DMS114 treated with DMSO at 0.1 percent for 48 hours (cell line): ENCODE measurements at regions not wholly inside any gene's neighbourhood (a gene's known extent, or its start where the extent isn't known, plus 50 kb on each side); places are given as distances from the start of the nearest gene placed in this dataset.
"Not testable (repeated sequence)": the region's sequence is repeated elsewhere in the genome, so short reads cannot be mapped to it uniquely, and the experiment has no call there.

Source experiments
- DNase-seq: peaks from one replicate; lab custom pipeline; 2025; ENCODE audit not compliant: unreplicated experiment; lab: John Stamatoyannopoulos, UW

DNA sequence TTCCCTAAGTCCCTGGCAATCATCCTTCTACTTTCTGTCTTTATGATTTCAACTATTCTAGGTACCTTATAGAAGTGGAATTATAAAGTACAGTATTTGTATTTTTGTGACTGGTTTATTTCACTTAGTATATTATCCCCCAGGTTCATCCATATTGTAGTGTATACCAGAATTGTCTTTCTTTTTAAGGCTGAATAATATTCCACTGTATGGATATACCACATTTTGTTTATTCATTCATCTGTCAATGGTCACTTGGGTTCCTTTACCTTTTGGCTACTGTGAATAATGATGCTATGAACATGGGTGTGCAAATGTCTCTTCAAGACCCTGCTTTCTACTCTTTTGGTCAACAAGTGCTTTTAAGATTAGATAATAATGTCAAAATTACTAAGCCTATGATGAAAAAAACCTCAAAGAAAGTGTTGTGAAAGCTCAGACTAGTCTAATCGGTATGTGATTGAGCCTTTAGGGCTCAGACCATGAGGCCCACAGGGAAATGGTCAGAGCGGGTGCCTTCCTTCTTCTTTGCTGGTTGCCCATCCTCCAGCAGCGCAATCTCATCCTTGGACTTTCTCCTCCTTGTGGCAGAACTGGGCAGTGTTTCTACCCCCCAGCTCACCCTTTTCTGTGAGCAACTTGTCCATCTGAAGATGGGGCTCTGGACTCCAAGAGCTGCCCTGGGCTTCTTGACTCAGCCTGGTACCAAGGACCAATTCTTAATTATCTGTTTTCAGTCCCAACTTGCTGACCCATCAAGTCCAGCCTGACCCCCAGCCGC, 105.4 kb downstream of the TTC8 start:
- no peak for DNase-seq

DNA sequence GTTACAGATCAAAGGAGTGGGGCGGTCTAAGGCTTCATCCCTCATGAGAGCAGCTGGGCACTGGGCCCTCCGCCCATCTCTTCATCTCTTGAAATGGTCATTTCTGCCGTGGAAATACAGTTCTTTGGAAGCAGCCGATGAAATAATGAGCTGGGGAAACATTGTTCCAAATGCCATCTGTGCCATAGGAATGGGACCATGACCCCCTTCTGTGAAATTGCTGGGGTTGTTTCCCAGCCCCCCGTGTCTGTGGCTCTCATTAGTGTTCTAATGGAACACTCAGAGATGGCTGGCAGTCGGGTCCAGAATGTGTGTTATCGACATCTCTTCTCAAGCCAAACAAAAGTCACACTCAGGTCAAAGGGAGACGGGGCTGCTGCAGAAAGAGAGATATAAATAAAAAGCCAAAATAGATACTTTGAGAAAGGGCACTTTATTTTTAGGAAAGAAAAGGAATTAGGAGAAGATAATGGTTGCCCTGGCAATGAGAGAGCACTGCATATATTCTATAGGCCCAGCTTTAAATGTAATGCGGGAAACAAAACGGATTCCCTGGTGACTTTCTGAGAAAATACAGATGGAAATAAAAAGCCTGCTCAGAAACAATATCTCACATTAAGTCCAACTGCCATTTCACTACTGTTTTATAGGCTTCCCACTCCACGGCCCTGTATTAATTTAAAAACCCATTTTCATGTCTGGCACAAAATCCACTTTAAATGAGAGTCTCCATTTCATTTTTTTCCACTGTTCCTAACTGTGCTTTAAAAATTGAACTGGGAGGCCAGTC, 107.1 kb downstream of the TTC8 start:
- no peak for DNase-seq

DNA sequence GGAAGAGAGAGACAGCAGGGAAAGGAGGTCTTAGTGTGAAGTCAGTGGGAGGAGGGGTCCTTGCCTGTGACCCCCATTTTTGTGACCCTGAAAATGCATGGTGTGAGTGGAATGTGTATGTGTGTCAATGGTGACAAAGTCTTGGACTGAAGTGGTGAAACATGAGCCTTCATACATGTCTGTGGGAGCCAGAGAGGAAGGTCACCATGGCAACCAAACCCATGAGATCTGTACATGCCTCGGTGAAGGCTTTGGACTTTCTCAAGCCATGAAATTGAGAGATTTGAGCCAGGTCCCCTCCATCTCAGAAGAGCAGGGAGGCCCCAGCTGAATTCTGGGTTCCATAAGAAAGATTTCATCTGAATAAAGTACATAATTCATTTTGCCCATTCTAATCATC, 108.7 kb downstream of the TTC8 start:
- DNase-seq: no peak

DNA sequence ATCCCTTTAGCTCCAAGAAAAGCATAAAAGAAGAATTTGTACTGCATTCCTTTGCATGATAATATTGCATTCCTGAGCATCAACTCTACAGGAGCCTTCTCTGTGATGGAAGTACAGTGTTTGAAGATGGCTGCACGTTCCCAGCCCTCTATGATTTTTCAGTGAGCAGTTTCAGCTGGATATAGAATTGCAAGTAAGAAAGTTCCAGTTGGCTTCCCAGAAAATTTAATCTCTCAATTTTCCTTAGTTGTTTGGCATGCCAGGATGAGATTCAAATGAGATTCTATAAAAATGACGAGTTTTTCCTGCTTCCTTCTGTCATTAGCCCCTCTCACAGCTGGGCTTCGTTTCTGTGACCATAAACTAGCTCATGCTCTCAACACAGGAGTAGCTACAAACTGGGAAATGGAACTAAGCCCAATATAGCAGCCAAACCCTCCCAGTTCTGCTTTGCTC, 109.9 kb downstream of the TTC8 start:
- no peak for DNase-seq

DNA sequence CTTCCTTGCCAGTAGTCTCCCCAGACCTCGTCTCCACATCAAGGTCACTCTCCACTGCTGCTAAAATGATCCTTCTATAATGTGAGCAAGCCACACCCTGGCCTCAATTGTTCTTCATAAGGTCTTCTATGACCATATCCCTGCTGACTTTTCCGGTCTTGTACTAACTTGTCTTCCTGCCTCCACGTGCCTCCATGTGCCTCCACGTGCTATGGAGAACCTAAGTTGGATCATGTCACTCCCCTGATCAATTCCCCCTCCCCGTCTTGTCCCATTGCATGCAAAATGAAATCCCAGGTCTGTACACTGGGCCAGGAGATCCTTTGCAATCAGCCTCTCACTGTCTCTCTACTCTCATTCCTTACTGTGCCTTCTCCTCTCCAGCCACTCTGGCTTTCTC, 110.6 kb downstream of the TTC8 start:
- no peak for DNase-seq

DNA sequence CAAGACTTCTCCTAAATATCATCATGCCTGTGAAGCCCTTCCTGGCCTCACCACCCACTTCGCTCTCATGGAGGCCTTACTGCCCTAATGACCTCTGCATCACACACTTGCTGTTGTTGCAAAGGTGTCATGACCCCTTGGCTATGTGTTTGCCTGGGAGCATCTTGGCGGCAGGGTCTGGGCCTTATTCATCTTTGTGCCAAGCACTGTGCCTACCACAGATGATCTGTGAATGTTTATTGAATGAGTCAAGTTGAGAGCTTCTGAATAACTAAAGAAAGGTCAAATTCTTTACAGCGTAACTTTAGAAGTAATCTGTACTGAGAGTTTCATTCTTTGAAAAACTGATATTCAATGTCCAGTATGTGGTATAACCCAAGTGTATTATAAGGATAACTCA, 113.3 kb downstream of the TTC8 start:
- DNase-seq: no peak

DNA sequence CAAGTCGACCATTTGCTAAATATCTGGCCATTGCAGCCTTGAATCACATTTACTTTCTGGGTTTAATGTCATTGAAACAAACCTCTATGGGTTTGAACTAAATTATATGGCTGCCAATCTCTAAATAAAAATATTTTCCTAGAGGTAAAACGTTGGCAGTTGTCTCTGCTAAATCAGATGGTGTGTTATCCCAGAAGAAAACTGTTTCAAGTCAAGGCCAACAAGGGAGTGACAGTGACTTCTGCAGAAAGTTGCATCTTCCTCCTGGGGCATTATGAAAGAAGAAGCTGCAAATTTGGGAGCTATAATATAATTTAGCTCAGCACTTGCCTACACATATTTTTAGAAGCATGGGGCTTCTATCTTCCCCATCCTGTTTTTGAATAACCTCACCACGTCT, 116.2 kb downstream of the TTC8 start:
- no peak for DNase-seq

DNA sequence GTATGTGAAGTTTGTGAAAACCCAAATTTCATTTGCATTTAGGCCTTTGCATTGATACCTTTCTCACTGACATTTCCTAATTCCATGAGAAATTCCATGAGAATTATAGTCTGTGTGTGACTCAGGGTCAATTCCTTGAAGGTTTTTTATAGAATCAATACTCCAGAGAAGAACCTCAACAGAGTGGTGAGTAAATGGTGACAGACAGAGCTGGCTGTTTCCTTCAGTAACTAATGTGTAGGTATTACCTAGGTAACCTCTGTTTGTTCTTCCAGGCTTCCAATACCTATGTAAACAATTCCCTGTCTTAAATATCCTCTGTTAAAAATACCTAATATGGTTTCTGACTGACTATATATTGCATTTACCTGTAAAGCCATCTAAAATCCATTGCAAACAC, 117.0 kb downstream of the TTC8 start:
- DNase-seq: no peak

DNA sequence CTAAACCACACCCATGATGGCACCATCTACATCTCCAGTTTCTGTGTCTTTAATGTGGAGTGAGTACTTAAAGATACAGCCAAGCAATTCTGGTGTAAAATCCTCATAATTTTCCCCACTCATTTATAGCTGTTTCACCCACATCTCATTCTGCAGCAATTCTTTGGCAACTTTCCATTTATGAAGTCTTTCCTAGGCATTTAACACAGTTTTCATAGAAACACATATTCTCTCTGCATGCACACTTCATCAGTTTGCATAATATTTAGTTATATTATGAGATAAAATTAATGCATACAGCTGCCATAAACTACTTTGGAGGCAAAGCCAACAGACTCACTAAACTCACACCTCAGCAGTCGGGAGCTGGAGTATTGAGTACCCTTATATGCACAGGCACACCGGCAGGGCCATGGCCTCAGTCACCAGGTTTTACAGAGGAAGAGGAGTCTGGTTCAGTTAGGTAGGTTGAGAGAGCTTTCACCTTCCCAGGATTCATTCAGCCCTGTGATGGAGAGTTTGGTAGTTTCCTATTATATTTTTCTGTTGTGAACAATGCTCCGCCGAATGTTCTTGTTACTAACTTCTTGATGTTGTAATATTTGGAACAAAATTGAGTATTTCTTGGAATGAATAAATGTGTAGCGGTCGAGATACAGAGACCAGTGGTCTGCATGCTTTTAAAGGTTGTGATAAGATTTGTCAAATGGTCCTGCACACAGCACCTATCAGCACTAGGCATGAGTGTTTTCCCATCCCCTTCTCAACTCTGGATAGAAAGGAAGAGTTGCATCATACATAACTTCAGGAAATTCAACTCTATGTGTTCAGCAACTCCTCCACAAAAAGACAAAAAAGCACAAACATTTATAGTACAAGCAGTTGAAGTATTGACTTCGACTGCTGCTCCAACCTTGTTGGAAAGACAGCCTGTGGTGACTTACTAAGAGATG, 123.5 kb downstream of the TTC8 start:
- no peak for DNase-seq

DNA sequence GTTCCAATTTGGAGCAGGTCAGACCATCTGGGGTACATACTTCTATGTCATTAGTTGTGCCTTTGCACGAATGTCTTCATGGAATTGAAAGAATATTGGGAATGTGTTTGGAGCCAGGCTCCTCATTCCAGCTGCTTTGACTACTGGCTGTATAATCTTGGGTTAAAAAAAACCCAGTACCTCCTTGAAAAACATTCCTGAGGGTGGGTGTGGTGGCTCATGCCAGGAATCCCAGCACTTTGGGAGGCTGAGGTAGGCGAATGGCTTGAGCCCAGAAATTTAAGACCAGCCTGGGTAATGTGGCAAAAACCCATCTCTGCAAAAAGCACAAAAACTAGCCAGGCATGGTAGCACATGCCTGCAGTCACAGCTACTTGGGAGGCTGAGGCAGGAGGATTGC, 125.6 kb downstream of the TTC8 start:
- DNase-seq: no peak

DNA sequence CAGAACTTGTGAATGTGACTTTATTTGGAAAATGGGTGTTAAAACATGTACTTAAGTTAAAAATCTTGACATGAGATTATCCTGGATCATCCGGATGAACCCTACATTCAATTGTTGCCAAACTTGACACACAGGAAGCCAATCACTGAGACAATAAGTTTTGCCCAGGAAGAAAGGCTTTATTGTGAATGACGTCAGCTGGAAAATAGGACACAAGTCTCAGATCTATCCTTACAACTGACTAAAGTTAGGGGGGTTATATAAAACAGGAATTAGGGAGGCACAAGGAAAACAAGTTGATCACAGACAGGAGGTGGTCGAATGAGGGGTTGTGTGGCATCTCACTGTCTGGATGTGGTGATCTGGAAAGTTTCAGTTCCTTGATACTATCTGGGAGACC, 126.9 kb downstream of the TTC8 start:
- DNase-seq: no peak

DNA sequence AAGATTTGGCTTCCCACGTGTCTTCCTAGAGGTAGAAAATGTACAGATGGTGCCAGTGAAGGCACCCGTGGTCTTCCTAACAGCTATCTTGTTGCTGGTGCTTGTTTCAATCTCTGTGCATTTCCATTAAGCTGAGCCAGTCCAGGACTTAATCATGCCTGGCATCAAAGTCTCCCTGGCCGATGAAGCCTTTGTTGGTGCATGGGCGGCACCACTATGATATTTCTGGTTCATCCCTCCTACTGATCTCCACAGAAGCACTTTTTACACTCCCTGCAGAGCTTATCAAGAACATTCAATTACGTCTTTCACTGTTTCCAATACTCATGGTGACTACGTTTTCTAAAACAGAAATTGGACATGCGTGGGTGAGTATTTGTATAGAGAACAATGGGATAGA, 128.4 kb downstream of the TTC8 start:
- no peak for DNase-seq

DNA sequence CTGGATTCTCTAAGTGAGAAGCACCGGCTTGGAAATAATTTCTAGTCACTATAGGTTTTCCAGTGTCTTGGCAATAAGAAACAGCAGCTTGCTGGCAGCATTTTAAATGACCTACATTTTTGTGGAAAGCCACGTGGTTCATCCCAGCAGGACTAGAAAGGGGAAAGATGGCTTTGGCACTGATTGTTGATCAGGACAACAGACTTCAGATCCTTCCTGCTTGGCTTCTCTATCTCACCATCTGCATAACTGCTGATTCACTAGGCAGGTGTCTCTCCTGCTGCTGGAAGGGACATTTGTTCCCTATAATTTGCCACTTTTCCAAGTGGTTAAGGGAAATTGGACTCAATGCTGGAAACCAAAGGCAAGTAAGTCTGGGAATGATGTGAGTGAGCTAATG, 131.0 kb downstream of the TTC8 start:
- DNase-seq: no peak

DNA sequence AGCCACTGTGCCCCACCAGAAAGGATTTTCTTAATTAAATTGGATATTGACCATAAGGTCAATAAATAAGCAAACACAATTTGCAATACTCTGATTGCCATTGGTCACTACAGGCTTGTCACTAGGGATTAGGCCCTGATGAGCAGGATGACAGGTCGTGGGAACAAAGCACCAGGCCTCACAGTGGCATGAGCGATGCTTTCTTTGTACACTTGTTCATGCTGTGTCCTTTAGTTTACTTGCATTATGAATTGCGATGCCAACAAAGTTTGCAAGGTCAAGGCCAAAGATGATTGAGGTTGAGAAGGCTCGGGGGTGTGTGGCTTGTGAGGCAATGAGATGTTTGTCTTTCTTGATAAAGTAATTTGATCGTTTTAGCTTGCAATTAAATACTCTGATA, 136.0 kb downstream of the TTC8 start:
- DNase-seq: no peak

DNA sequence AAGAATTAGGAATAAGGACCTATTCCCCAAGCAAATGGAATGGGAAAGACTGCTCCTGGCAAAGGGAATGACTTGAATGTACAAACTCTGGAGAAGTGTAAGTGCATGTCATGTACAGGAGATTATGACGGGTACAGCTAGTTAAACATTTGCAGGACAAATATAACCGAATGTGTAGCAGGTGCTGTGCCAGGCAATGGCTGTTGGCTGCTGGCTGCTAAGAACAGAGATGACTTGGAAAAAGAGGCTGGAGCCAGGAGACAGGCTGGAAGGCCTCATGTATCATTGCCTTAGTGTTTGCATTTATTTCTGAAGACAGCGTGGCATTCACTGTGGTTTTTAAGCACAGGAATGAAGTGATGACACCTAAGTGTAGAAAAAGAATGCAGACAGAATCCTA, 136.8 kb downstream of the TTC8 start:
- no peak for DNase-seq

DNA sequence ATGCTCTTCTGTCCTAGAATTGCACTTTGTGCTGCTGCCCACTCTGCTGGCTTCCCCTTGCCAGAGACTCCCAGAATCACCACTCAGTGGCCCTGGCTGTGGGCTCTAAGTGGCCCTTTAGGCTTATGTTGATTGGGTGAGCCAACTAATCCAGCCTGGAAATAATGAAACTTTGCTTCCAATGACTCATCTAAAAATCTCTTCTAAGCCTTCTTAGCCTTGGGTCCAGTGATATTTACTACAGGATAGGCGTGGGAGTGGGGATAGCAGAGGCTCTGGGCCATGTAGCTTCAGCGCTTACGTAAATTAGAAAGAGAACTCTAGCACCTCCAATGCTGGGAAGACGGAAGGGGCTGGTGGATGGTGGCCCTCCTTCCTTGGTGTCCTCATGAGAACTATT, 137.9 kb downstream of the TTC8 start:
- no peak for DNase-seq

DNA sequence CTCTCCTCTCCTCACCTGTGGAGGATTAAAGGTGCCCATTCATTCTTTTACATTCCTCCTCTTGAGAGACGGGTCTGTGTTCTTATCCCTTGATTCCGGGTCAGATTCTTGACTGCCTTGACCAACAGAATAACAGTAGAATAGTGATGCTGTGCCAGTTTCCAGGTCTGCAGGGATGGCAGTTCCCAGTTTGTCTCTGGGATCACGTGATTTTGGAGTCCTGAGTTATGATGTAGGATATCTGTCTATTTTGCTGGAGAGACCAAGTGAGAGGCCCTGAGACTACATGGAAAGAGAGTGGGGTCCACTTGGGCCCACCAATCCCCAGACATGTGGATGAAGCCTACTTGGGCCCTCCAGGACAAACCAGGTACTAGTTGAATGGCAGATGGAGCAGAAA, 142.8 kb downstream of the TTC8 start:
- no peak for DNase-seq

DNA sequence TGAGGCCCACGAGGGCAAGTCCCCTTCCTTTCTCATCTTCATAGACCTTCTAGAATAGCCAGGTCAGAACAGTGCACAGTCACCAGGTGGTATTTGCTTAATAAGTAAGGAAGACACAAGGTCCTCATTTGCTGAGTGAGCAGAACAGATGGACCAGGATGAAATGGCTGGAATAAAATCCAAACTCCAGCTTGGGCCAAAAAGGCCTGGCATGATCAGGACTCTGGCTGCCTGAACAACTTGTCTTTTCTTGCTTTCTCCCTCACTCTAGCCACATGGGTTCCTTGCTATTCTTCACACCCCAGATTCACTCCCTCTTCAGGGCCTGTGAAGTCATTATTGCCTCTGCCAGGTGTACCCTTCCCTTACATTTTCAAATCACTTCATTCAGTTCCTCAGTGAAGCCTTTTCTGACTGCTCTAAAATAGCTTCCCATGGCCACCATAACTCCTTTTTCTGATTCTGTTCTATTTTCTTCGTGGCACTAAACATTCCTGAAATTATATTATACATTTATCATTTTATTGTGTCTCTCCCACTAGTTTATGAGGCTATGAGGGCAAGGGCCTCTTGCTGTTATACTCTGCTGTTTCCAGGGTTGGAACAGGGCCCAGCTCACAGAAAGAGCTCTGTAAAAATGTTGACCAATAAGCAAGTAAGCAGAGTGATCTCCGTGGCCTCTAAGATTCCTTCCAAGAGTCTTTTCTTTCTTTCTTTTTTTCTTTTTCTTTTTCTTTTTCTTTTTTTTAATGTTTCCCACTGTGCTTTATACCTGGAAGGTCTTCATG, 150.8 kb downstream of the TTC8 start:
- no peak for DNase-seq

DNA sequence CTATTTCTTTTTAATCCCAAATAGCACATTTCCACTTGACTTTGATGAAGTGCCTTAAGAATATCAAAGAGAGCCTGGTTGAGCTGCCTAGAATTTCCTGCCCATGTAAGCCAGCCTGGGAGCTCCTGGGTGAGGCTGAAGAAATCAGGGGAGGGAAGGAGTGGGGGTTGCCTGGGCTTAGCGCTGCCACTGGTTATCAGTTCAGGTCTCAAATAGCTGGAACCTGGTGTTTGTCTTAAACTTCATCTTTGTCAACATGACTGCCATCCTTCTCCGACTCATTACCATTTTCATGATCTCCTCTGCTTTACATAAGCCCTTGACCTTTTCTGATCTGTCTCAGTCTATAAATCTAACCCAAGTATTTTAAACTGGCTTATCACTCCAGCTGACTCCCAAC, 151.5 kb downstream of the TTC8 start:
- DNase-seq: no peak

DNA sequence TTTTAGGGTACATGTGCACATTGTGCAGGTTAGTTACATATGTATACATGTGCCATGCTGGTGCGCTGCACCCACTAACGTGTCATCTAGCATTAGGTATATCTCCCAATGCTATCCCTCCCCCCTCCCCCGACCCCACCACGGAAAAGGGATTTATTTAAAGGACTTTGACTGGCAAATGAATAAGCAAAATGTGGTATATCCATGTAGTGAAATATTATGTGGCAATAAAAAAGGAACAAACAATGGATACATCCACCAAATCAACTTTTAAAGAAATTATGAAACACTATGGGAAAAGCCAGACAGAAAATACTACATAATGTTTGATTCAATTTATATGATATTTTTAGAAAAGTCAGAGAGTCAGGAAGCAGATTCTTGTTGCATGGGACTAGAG, 156.5 kb downstream of the TTC8 start:
- not testable (repeated sequence) for DNase-seq

DNA sequence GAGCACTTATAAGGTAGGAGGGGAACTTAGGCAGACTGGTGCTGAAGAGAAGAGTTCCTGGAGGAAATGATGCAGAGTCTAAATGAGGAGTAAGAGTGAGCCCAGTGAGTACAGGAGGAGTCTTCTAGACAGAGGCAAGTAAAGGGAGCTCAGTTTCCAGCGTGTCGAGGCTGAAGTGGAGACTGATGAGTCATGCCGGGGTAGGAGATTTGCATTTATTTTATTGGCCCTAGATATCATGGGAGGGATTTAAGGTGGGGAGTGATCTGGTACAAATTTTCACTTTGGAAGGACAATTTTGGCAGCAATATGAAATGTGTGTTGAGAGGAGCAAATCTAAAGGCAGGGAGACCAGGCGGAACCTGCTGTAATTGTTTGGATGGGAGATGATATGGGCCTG, 157.5 kb downstream of the TTC8 start:
- no peak for DNase-seq
